K562 (cell line): ENCODE measurements at regions not wholly inside any gene's neighbourhood (a gene's known extent, or its start where the extent isn't known, plus 50 kb on each side); places are given as distances from the start of the nearest gene placed in this dataset.

Experiments
- ATAC-seq: fragments of 200-7000 bp; cut with Tn5 transposase; 3 replicates; pipeline ENCODE4 v1.9.1; 2020; ENCODE audit warnings: moderate library complexity
- BruUV-seq: library from RNA; stranded (reverse); fragments of 400-500 nt; replicated peaks from 2 replicates; lab custom pipeline; 2021; lab: Mats Ljungman, UMichigan
- CTCF ChIA-PET: fragments of 300-600 bp; formaldehyde crosslinking; extraction: SDS; loops from one replicate; lab custom pipeline; 2021; ENCODE audit warnings: low intra/inter-chr PET ratio; lab: Yijun Ruan, JAX
- POLR2A ChIA-PET: fragments of 300-600, 350-650 bp; sonication (Branson Sonifier 250); formaldehyde crosslinking; extraction: SDS; loops from one replicate; lab custom pipeline; 2021; ENCODE audit warnings: antibody characterized with exemption, inconsistent platforms; lab: Yijun Ruan, JAX
- DNase-seq, 4 experiments: peaks; one replicate each; pipeline versions ENCODE4 v3.0.0 to v3.0.0-alpha.2; 2011 to 2018; ENCODE audit warnings: low spot score in 3 of 4, mixed read lengths in 3 of 4; ENCODE audit errors: extremely low read depth in 1 of 4
- FAIRE-seq: peaks from 2 replicates; lab custom pipeline; 2011; peaks lifted over from hg19 to GRCh38; lab: Jason Lieb, UNC
- H2AFZ ChIP-seq: 2 replicates; pipeline ENCODE4 v1.6.0; 2011; ENCODE audit warnings: low read depth, low read length, control low read depth, inconsistent platforms
- H3K27ac ChIP-seq: fragments of 200-600 bp; 3 replicates; pipeline ENCODE4 v1.8.0; 2011; ENCODE audit warnings: low read depth, mild to moderate bottlenecking, control low read depth, inconsistent platforms, low read length, moderate library complexity, mixed read lengths; ENCODE audit errors: extremely low read depth
- H3K27me3 ChIP-seq, 2 experiments: fragments of 300-600 bp in 1 of 2; 2 replicates in 1 of 2; 3 replicates in 1 of 2; pipeline versions ENCODE4 v1.6.0 to v1.8.0; 2011; ENCODE audit warnings: inconsistent platforms in 2 of 2, low read length in 2 of 2, mild to moderate bottlenecking in 1 of 2, mixed read lengths in 1 of 2, moderate library complexity in 1 of 2; ENCODE audit not compliant: control insufficient read depth in 2 of 2, insufficient read depth in 2 of 2
- H3K36me3 ChIP-seq: fragments of 300-600 bp; 3 replicates; pipeline ENCODE4 v1.8.0; 2011; ENCODE audit warnings: mild to moderate bottlenecking, low read length, inconsistent platforms; ENCODE audit not compliant: control insufficient read depth, insufficient read depth
- H3K4me1 ChIP-seq, 2 experiments: fragments of 200-600 bp in 1 of 2; replicated peaks in 1 of 2; 2 replicates in 1 of 2; 3 replicates in 1 of 2; pipeline versions ENCODE4 v1.5.1 to v1.8.0; 2011; ENCODE audit warnings: inconsistent platforms in 2 of 2, low read length in 2 of 2, mild to moderate bottlenecking in 1 of 2, mixed read lengths in 1 of 2, moderate library complexity in 1 of 2; ENCODE audit not compliant: control insufficient read depth in 2 of 2, insufficient read depth in 2 of 2
- H3K4me2 ChIP-seq: 2 replicates; pipeline ENCODE4 v1.6.1; 2011; ENCODE audit warnings: low read length, control low read depth, inconsistent platforms, mixed read lengths; ENCODE audit not compliant: insufficient read depth
- H3K4me3 ChIP-seq: fragments of 200-600 bp; sonication (generic), shearing (Covaris generic); 2 replicates; pipeline ENCODE4 v1.5.1; 2016; ENCODE audit warnings: control low read depth, inconsistent platforms
- H3K79me2 ChIP-seq: fragments of 200-600 bp; 3 replicates; pipeline ENCODE4 v1.8.0; 2011; ENCODE audit warnings: low read length, inconsistent platforms; ENCODE audit not compliant: control insufficient read depth, insufficient read depth
- H3K9ac ChIP-seq, 2 experiments: 2 replicates each; pipeline versions ENCODE4 v1.6.0 to v1.6.1; 2011; ENCODE audit warnings: low read depth in 2 of 2, low read length in 2 of 2, control low read depth in 1 of 2, inconsistent platforms in 1 of 2, mild to moderate bottlenecking in 1 of 2, mixed read lengths in 1 of 2; ENCODE audit not compliant: insufficient read depth in 1 of 2
- H3K9me1 ChIP-seq: one replicate; pipeline ENCODE4 v1.6.0; 2011; ENCODE audit warnings: inconsistent platforms, mild to moderate bottlenecking, low read length, moderate library complexity; ENCODE audit not compliant: control insufficient read depth, insufficient read depth
- H3K9me3 ChIP-seq: replicated peaks from 2 replicates; pipeline ENCODE4 v1.5.1; 2011; ENCODE audit warnings: low read depth, low read length, inconsistent platforms; ENCODE audit not compliant: control insufficient read depth, insufficient read depth
- H4K20me1 ChIP-seq: replicated peaks from 2 replicates; pipeline ENCODE4 v1.6.1; 2011; ENCODE audit warnings: low read length, inconsistent platforms, mixed read lengths; ENCODE audit not compliant: control insufficient read depth, insufficient read depth
- MCM3 ChIP-seq: fragments of 450-650 bp; IDR thresholded peaks from 2 replicates; pipeline ENCODE4 v1.6.1; 2016
- NCOA1 ChIP-seq: fragments of 450-650 bp; IDR thresholded peaks from 2 replicates; pipeline ENCODE4 v1.6.1; 2016; ENCODE audit warnings: low read depth
- NFATC3 ChIP-seq: fragments of 450-650 bp; IDR thresholded peaks from 2 replicates; pipeline ENCODE4 v1.6.1; 2017; ENCODE audit warnings: mild to moderate bottlenecking
- NR4A1 ChIP-seq, 2 experiments: fragments of 250-450 bp in 1 of 2; fragments of 450-650 bp in 1 of 2; sonication (Bioruptor Pico) in 1 of 2; IDR thresholded peaks; 2 replicates each; pipeline versions ENCODE4 v1.4.0 to v1.6.1; 2016 to 2020; ENCODE audit warnings: mild to moderate bottlenecking in 2 of 2, missing compliant biosample characterization in 1 of 2, missing genetic modification characterization in 1 of 2, moderate library complexity in 1 of 2
- SFPQ ChIP-seq: fragments of 200-400 bp; formaldehyde crosslinking; IDR thresholded peaks from 2 replicates; pipeline ENCODE4 v1.6.1; 2017; ENCODE audit warnings: mild to moderate bottlenecking, low read depth, low read length, moderate library complexity
- ZNF197 ChIP-seq: fragments of 200-800 bp; sonication (Bioruptor generic); IDR thresholded peaks from 2 replicates; pipeline ENCODE4 v1.6.1; 2016; ENCODE audit warnings: low read depth, missing genetic modification characterization, missing compliant biosample characterization
- WGBS: fragments of 100-300 bp; shearing (Covaris generic); methylation state at CpG from one replicate; pipeline ENCODE4 v1.1.6; 2016; ENCODE audit warnings: low coverage, mixed read lengths; ENCODE audit not compliant: insufficient coverage; ENCODE audit errors: missing lambda C conversion rate; 5-methylcytosine and 5-hydroxymethylcytosine counted together
- in situ Hi-C: fragments of 300-500 bp; cut with MboI; formaldehyde crosslinking; loops from 4 replicates; pipeline ENCODE4 v1.15.0; 2018; ENCODE audit warnings: inconsistent platforms, mixed read lengths
- intact Hi-C: fragments of 100-400 bp; cut with micrococcal nuclease; formaldehyde crosslinking; loops from 2 replicates; pipeline ENCODE4 v1.14.2; 2022
- TF ChIP-seq, protein P1 (sequence below): fragments of 450-650 bp; conservative IDR thresholded peaks from 2 replicates; pipeline ENCODE4 v1.6.1; 2016; ENCODE audit warnings: missing genetic modification characterization, low read depth, mild to moderate bottlenecking, missing compliant biosample characterization, moderate library complexity

GRCh38 chr3:182220471-182220870, 508.7 kb downstream of the SOX2 start (continued):
- TF ChIP-seq, protein P1, sequence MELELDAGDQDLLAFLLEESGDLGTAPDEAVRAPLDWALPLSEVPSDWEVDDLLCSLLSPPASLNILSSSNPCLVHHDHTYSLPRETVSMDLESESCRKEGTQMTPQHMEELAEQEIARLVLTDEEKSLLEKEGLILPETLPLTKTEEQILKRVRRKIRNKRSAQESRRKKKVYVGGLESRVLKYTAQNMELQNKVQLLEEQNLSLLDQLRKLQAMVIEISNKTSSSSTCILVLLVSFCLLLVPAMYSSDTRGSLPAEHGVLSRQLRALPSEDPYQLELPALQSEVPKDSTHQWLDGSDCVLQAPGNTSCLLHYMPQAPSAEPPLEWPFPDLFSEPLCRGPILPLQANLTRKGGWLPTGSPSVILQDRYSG, result no peak

GRCh38 chr3:182226995-182227394, 515.3 kb downstream of the SOX2 start:
- 0% methylated on average over 4 of the region's 4 CpGs for WGBS

More at GRCh38 chr3:182226995-182227394, 515.3 kb downstream of the SOX2 start:
- ATAC-seq (no peak), DNase-seq (no peak), FAIRE-seq (no peak)
- Histone ChIP-seq H3K9ac (no peak overlapping the region), H3K36me3 (no peaks in the 10 kb centered on the region), H3K4me2 (no peak overlapping the region), H3K4me1 (no peaks in the 10 kb centered on the region), H2AFZ (no peak overlapping the region), H3K79me2 (no peaks in the 10 kb centered on the region), H3K27me3 (no peaks in the 10 kb centered on the region), H3K9me3 (no peaks in the 10 kb centered on the region), H4K20me1 (no peaks in the 10 kb centered on the region), H3K27ac (no peak overlapping the region), H3K4me3 (no peak overlapping the region), H3K9me1 (no peaks in the 10 kb centered on the region)
- in situ Hi-C loops (no loop called here), intact Hi-C loops (no loop called here)
- no TSS peak for BruUV-seq
- ChIA-PET POLR2A (no interaction called here), CTCF (no interaction called here)
- TF ChIP-seq NFATC3 (no peak), SFPQ (no peak), ZNF197 (CRISPR knock-in tag) (no peak), NCOA1 (no peak), NR4A1 (CRISPR knock-in tag; IDR thresholded peaks at IDR 0.05) (no peak), NR4A1 (tag; IDR thresholded peaks at IDR 0.05) (no peak), MCM3 (no peak)
